Activated T-cell treated with anti-CD3 and anti-CD28 coated beads, Interleukin-2, amount 50 U/mL, for 72 hours (primary cell): ENCODE measurements at regions not wholly inside any gene's neighbourhood (a gene's known extent, or its start where the extent isn't known, plus 50 kb on each side); places are given as distances from the start of the nearest gene placed in this dataset.

Experiments used
- ATAC-seq, 2 donors: fragments of 150-1000 bp; cut with Tn5 transposase; replicated peaks in 1 of 2; 2 replicates each; pipeline ENCODE4 v1.10.0; 2021; ENCODE audit warnings: moderate library complexity in 2 of 2, mild to moderate bottlenecking in 1 of 2
- DNase-seq, 2 donors: peaks; one replicate each; pipeline ENCODE4 v3.0.0; 2021 to 2022; ENCODE audit warnings: mixed read lengths in 1 of 2
- H3K27ac Mint-ChIP-seq: one replicate; pipeline ENCODE4 v1.8.0; 2022; ENCODE audit warnings: mild to moderate bottlenecking, moderate library complexity, mixed read lengths
- H3K27me3 Mint-ChIP-seq: one replicate; pipeline ENCODE4 v1.8.0; 2022; ENCODE audit warnings: low read depth, mixed read lengths
- H3K36me3 Mint-ChIP-seq, 2 donors: one replicate each; pipeline ENCODE4 v1.8.0; 2022; ENCODE audit warnings: mixed read lengths in 2 of 2, mild to moderate bottlenecking in 1 of 2; ENCODE audit not compliant: insufficient read depth in 2 of 2
- H3K4me1 Mint-ChIP-seq: one replicate; pipeline ENCODE4 v1.8.0; 2022; ENCODE audit warnings: low read depth, mixed read lengths
- H3K4me3 Mint-ChIP-seq, 2 donors: one replicate each; pipeline ENCODE4 v1.8.0; 2022; ENCODE audit warnings: mild to moderate bottlenecking in 2 of 2, mixed read lengths in 2 of 2, moderate library complexity in 2 of 2
- H3K9me3 Mint-ChIP-seq, 2 donors: one replicate each; pipeline ENCODE4 v1.8.0; 2022; ENCODE audit warnings: mixed read lengths in 2 of 2

- H3K27me3 Mint-ChIP-seq, result peaks cover 17% of the 10 kb centered on the region
- H3K36me3 Mint-ChIP-seq, result no peaks in the 10 kb centered on the region
- peaks cover 8% of the 10 kb centered on the region for H3K4me1 Mint-ChIP-seq
- no peak overlapping the region for H3K4me3 Mint-ChIP-seq
- H3K9me3 Mint-ChIP-seq, result no peaks in the 10 kb centered on the region
- DNase-seq (no peak), ATAC-seq (no peak)
- no peak overlapping the region for H3K27ac Mint-ChIP-seq
Measured at GRCh38 chr3:40719660-40720287, 195.0 kb downstream of the ZNF621 start.

GRCh38 chr3:40720341-40720740 lies 195.6 kb downstream of the ZNF621 start:
- H3K4me3 Mint-ChIP-seq, result no peak overlapping the region

GRCh38 chr3:40720863-40721262 lies 196.1 kb downstream of the ZNF621 start:
- Mint-ChIP-seq H3K36me3 (no peaks in the 10 kb centered on the region), H3K27me3 (peaks cover 7% of the 10 kb centered on the region), H3K9me3 (no peaks in the 10 kb centered on the region), H3K4me1 (no peaks in the 10 kb centered on the region), H3K27ac (no peak overlapping the region), H3K4me3 (no peak overlapping the region)
- no peak for DNase-seq
- ATAC-seq, result no peak

More at GRCh38 chr3:40720341-40720740, 195.6 kb downstream of the ZNF621 start:
- Mint-ChIP-seq H3K4me1 (peaks cover 2% of the 10 kb centered on the region), H3K36me3 (no peaks in the 10 kb centered on the region), H3K9me3 (no peaks in the 10 kb centered on the region), H3K27me3 (peaks cover 11% of the 10 kb centered on the region), H3K27ac (no peak overlapping the region)
- DNase-seq (no peak), ATAC-seq (no peak)

GRCh38 chr3:40723083-40723660 lies 198.4 kb downstream of the ZNF621 start:
- peaks cover 7% of the 10 kb centered on the region for H3K27me3 Mint-ChIP-seq
- no peak overlapping the region for H3K27ac Mint-ChIP-seq
- ATAC-seq (no peak), DNase-seq (no peak)
- peaks cover 0 to 2% of the 10 kb centered on the region in 2 donors for H3K9me3 Mint-ChIP-seq
- no peaks in the 10 kb centered on the region for H3K4me1 Mint-ChIP-seq
- no peak overlapping the region for H3K4me3 Mint-ChIP-seq
- no peaks in the 10 kb centered on the region for H3K36me3 Mint-ChIP-seq

GRCh38 chr3:40725031-40725430 lies 200.3 kb downstream of the ZNF621 start:
- DNase-seq (no peak), ATAC-seq (no peak)
- no peaks in the 10 kb centered on the region for H3K4me1 Mint-ChIP-seq
- peaks cover 7% of the 10 kb centered on the region for H3K27me3 Mint-ChIP-seq
- no peak overlapping the region for H3K27ac Mint-ChIP-seq
- peaks cover 1 to 6% of the 10 kb centered on the region in 2 donors for H3K36me3 Mint-ChIP-seq
- peaks cover 2 to 5% of the 10 kb centered on the region in 2 donors for H3K9me3 Mint-ChIP-seq
- no peak overlapping the region for H3K4me3 Mint-ChIP-seq

- H3K27me3 Mint-ChIP-seq, result no peaks in the 10 kb centered on the region
- ATAC-seq (no peak), DNase-seq (no peak)
- H3K9me3 Mint-ChIP-seq, result peaks cover 8 to 15% of the 10 kb centered on the region in 2 donors
- H3K4me3 Mint-ChIP-seq, result no peak overlapping the region
- no peaks in the 10 kb centered on the region for H3K4me1 Mint-ChIP-seq
- H3K27ac Mint-ChIP-seq, result no peak overlapping the region
- H3K36me3 Mint-ChIP-seq, result peaks cover 6 to 10% of the 10 kb centered on the region in 2 donors
Measured at GRCh38 chr3:40731445-40731844, 206.7 kb downstream of the ZNF621 start.

GRCh38 chr3:40736943-40737342 lies 212.2 kb downstream of the ZNF621 start:
- Mint-ChIP-seq H3K9me3 (no peaks in the 10 kb centered on the region), H3K27me3 (peaks cover 7% of the 10 kb centered on the region), H3K4me3 (no peak overlapping the region), H3K36me3 (no peaks in the 10 kb centered on the region), H3K4me1 (no peaks in the 10 kb centered on the region), H3K27ac (no peak overlapping the region)
- ATAC-seq, result no peak
- DNase-seq, result no peak

- H3K27ac Mint-ChIP-seq, result no peak overlapping the region
- no peak overlapping the region for H3K4me3 Mint-ChIP-seq
- H3K9me3 Mint-ChIP-seq, result no peaks in the 10 kb centered on the region
- no peak for DNase-seq
- no peaks in the 10 kb centered on the region for H3K4me1 Mint-ChIP-seq
- no peaks in the 10 kb centered on the region for H3K36me3 Mint-ChIP-seq
- no peak for ATAC-seq
- H3K27me3 Mint-ChIP-seq, result peaks cover 7% of the 10 kb centered on the region
Measured at GRCh38 chr3:40737343-40737742, 212.6 kb downstream of the ZNF621 start.

- Mint-ChIP-seq H3K27me3 (peaks cover 7% of the 10 kb centered on the region), H3K27ac (no peak overlapping the region), H3K4me1 (no peaks in the 10 kb centered on the region), H3K36me3 (no peaks in the 10 kb centered on the region), H3K9me3 (no peaks in the 10 kb centered on the region), H3K4me3 (no peak overlapping the region)
- no peak for ATAC-seq
- DNase-seq, result no peak
Measured at GRCh38 chr3:40739971-40740370, 215.2 kb downstream of the ZNF621 start.

GRCh38 chr3:40741729-40742128 lies 217.0 kb downstream of the ZNF621 start:
- Mint-ChIP-seq H3K4me1 (no peaks in the 10 kb centered on the region), H3K4me3 (no peak overlapping the region), H3K36me3 (no peaks in the 10 kb centered on the region), H3K27ac (no peak overlapping the region), H3K9me3 (no peaks in the 10 kb centered on the region), H3K27me3 (peaks cover 11% of the 10 kb centered on the region)
- ATAC-seq (no peak), DNase-seq (no peak)

- ATAC-seq (no peak), DNase-seq (no peak)
- Mint-ChIP-seq H3K27ac (no peak overlapping the region), H3K9me3 (no peaks in the 10 kb centered on the region), H3K27me3 (peaks cover 23% of the 10 kb centered on the region), H3K36me3 (no peaks in the 10 kb centered on the region), H3K4me3 (no peak overlapping the region), H3K4me1 (no peaks in the 10 kb centered on the region)
Measured at GRCh38 chr3:40745381-40746106, 220.8 kb downstream of the ZNF621 start.

- H3K4me3 Mint-ChIP-seq, result no peak overlapping the region
- H3K27ac Mint-ChIP-seq, result no peak overlapping the region
Measured at GRCh38 chr3:40751666-40752065, 226.9 kb downstream of the ZNF621 start.

GRCh38 chr3:40752492-40752891 lies 227.7 kb downstream of the ZNF621 start:
- H3K4me3 Mint-ChIP-seq, result no peak overlapping the region
- peaks cover 0 to 2% of the 10 kb centered on the region in 2 donors for H3K36me3 Mint-ChIP-seq
- peaks cover 7% of the 10 kb centered on the region for H3K4me1 Mint-ChIP-seq
- H3K27me3 Mint-ChIP-seq, result peaks cover 18% of the 10 kb centered on the region
- ATAC-seq, result no peak
- peaks cover 2% of the 10 kb centered on the region in 2 donors for H3K9me3 Mint-ChIP-seq
- no peak overlapping the region for H3K27ac Mint-ChIP-seq
- no peak for DNase-seq

More at GRCh38 chr3:40751666-40752065, 226.9 kb downstream of the ZNF621 start:
- peaks cover 0 to 2% of the 10 kb centered on the region in 2 donors for H3K36me3 Mint-ChIP-seq
- H3K27me3 Mint-ChIP-seq, result peaks cover 26% of the 10 kb centered on the region
- ATAC-seq (no peak), DNase-seq (no peak)
- H3K9me3 Mint-ChIP-seq, result peaks cover 2% of the 10 kb centered on the region in 2 donors
- H3K4me1 Mint-ChIP-seq, result peaks cover 7% of the 10 kb centered on the region
